ENCODE measurements at regions not wholly inside any gene's neighbourhood (a gene's known extent, or its start where the extent isn't known, plus 50 kb on each side); places are given as distances from the start of the nearest gene placed in this dataset.
"Not testable (repeated sequence)": the region's sequence is repeated elsewhere in the genome, so short reads cannot be mapped to it uniquely, and the experiment has no call there.

- DNase-seq (ENCODE audit: low read depth in 4 of 4, low spot score in 2 of 4) = no peak
Observed at GRCh38 chr1:199792874-199793273, 234.6 kb upstream of the NR5A2 start.

- DNase-seq (ENCODE audit: low read depth in 4 of 4, low spot score in 2 of 4) = no peak
Observed at GRCh38 chr1:199794105-199794863, 233.2 kb upstream of the NR5A2 start.

GRCh38 chr1:199799116-199799515 lies 228.4 kb upstream of the NR5A2 start:
- DNase-seq (ENCODE audit: low read depth in 4 of 4, low spot score in 2 of 4) = no peak

- DNase-seq (ENCODE audit: low read depth in 4 of 4, low spot score in 2 of 4) = no peak
Observed at GRCh38 chr1:199804526-199804925, 223.0 kb upstream of the NR5A2 start.

- no peak for DNase-seq (ENCODE audit: low read depth in 4 of 4, low spot score in 2 of 4)
Observed at GRCh38 chr1:199808110-199808870, 219.2 kb upstream of the NR5A2 start.

- no peak for DNase-seq (ENCODE audit: low read depth in 4 of 4, low spot score in 2 of 4)
Observed at GRCh38 chr1:199809311-199809710, 218.2 kb upstream of the NR5A2 start.

- no peak for DNase-seq (ENCODE audit: low read depth in 4 of 4, low spot score in 2 of 4)
Observed at GRCh38 chr1:199811163-199811562, 216.3 kb upstream of the NR5A2 start.

GRCh38 chr1:199813198-199813597 lies 214.3 kb upstream of the NR5A2 start:
- no peak for DNase-seq (ENCODE audit: low read depth in 4 of 4, low spot score in 2 of 4)

- DNase-seq (ENCODE audit: low read depth in 4 of 4, low spot score in 2 of 4) = no peak
Observed at GRCh38 chr1:199815947-199816346, 211.6 kb upstream of the NR5A2 start.

GRCh38 chr1:199817266-199817665 lies 210.2 kb upstream of the NR5A2 start:
- DNase-seq (ENCODE audit: low read depth in 4 of 4, low spot score in 2 of 4) = no peak

- DNase-seq (ENCODE audit: low read depth in 4 of 4, low spot score in 2 of 4) = no peak
Observed at GRCh38 chr1:199821029-199821779, 206.3 kb upstream of the NR5A2 start.

- no peak for DNase-seq (ENCODE audit: low read depth in 4 of 4, low spot score in 2 of 4)
Observed at GRCh38 chr1:199832451-199832850, 195.1 kb upstream of the NR5A2 start.

- no peak for DNase-seq (ENCODE audit: low read depth in 4 of 4, low spot score in 2 of 4)
Observed at GRCh38 chr1:199834711-199835110, 192.8 kb upstream of the NR5A2 start.

GRCh38 chr1:199836430-199836829 lies 191.1 kb upstream of the NR5A2 start:
- DNase-seq (ENCODE audit: low read depth in 4 of 4, low spot score in 2 of 4) = no peak

GRCh38 chr1:199837321-199837720 lies 190.2 kb upstream of the NR5A2 start:
- DNase-seq (ENCODE audit: low read depth in 4 of 4, low spot score in 2 of 4) = no peak

- not testable (repeated sequence) for DNase-seq (ENCODE audit: low read depth in 4 of 4, low spot score in 2 of 4)
Observed at GRCh38 chr1:199839608-199840007, 187.9 kb upstream of the NR5A2 start.

- DNase-seq (ENCODE audit: low read depth in 4 of 4, low spot score in 2 of 4) = not testable (repeated sequence)
Observed at GRCh38 chr1:199843096-199843495, 184.4 kb upstream of the NR5A2 start.

- DNase-seq (ENCODE audit: low read depth in 4 of 4, low spot score in 2 of 4) = no peak
Observed at GRCh38 chr1:199843861-199844260, 183.6 kb upstream of the NR5A2 start.

GRCh38 chr1:199847021-199847420 lies 180.5 kb upstream of the NR5A2 start:
- DNase-seq (ENCODE audit: low read depth in 4 of 4, low spot score in 2 of 4) = no peak

GRCh38 chr1:199851439-199852140 lies 175.9 kb upstream of the NR5A2 start:
- DNase-seq (ENCODE audit: low read depth in 4 of 4, low spot score in 2 of 4) = no peak
